Uterus (tissue), 2 donors: ENCODE measurements at regions not wholly inside any gene's neighbourhood (a gene's known extent, or its start where the extent isn't known, plus 50 kb on each side); places are given as distances from the start of the nearest gene placed in this dataset.

Experiments
- CTCF ChIP-seq, 4 experiments: fragments of 200-600 bp in 2 of 4; fragments of 450-650 bp in 2 of 4; sonication (generic) in 2 of 4; IDR thresholded peaks; one replicate each; pipeline ENCODE4 v1.5.1; 2016 to 2019; ENCODE audit warnings: antibody characterized with exemption in 4 of 4, mild to moderate bottlenecking in 2 of 4, moderate library complexity in 1 of 4
- POLR2A ChIP-seq, 2 donors: fragments of 450-650 bp; IDR thresholded peaks; one replicate each; pipeline ENCODE4 v1.6.1; 2016; ENCODE audit warnings: antibody characterized with exemption in 2 of 2, mild to moderate bottlenecking in 1 of 2, moderate library complexity in 1 of 2

DNA sequence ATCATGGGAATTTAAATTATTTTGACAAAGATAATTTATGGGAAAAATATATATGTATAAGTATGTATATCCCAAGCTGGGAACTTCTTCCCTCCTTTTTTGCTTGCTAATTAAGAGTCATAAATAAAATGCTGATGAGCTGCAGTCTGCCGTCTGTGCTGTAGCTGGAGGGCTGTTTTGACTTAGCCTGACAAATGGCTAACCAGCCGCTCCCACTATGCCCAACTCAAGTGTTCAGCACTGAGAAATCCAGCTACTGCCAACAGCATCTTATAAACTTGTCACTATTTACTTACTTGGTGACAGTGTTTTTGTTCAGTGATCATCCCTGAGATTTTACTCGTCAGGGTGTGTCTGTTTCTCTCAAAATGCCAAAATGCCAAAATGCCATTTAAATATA, 171.2 kb upstream of the PGRMC2 start:
- TF ChIP-seq CTCF (IDR thresholded peaks at IDR 0.05) (no peak), POLR2A (IDR thresholded peaks at IDR 0.05) (no peak)
